Spinal cord (tissue), 9 donors: ENCODE measurements at regions not wholly inside any gene's neighbourhood (a gene's known extent, or its start where the extent isn't known, plus 50 kb on each side); places are given as distances from the start of the nearest gene placed in this dataset.

Experiments used
- DNase-seq, 6 donors: peaks; one replicate each; pipeline versions ENCODE4 v3.0.0 to v3.0.0-alpha.2; 2013 to 2015; ENCODE audit warnings: low spot score in 6 of 6, low read depth in 4 of 6
- H3K27ac ChIP-seq: one replicate; pipeline ENCODE4 v1.5.1; 2013; ENCODE audit warnings: low read depth, low read length, control low read depth
- H3K27me3 ChIP-seq: one replicate; pipeline ENCODE4 v1.6.1; 2013; ENCODE audit warnings: low read length; ENCODE audit not compliant: control insufficient read depth, insufficient read depth
- H3K36me3 ChIP-seq: one replicate; pipeline ENCODE4 v1.6.1; 2013; ENCODE audit warnings: low read length; ENCODE audit not compliant: control insufficient read depth, insufficient read depth
- H3K4me1 ChIP-seq: one replicate; pipeline ENCODE4 v1.6.1; 2013; ENCODE audit warnings: low read length; ENCODE audit not compliant: control insufficient read depth, insufficient read depth
- H3K4me3 ChIP-seq: one replicate; pipeline ENCODE4 v1.5.1; 2013; ENCODE audit warnings: low read depth, low read length, control low read depth
- H3K9me3 ChIP-seq: one replicate; pipeline ENCODE4 v1.6.1; 2013; ENCODE audit warnings: low read length; ENCODE audit not compliant: control insufficient read depth, insufficient read depth
- WGBS: methylation state at CpG from one replicate; pipeline ENCODE4 v1.1.5; 2013; ENCODE audit warnings: missing lambda C conversion rate; ENCODE audit not compliant: insufficient coverage; 5-methylcytosine and 5-hydroxymethylcytosine counted together
- donor health status: healthy.

GRCh38 chr6:50264995-50265571, 215.4 kb upstream of the DEFB112 start:
- Histone ChIP-seq H3K4me3 (no peak overlapping the region), H3K9me3 (peaks cover 2% of the 10 kb centered on the region), H3K27me3 (no peaks in the 10 kb centered on the region), H3K36me3 (no peaks in the 10 kb centered on the region), H3K4me1 (no peaks in the 10 kb centered on the region), H3K27ac (no peak overlapping the region)
- WGBS: 37% methylated on average over 2 of the region's 2 CpGs
- peak in 3 of 6 donors; percentile 2 to 56 (median 34) for DNase-seq

- H3K36me3 ChIP-seq: no peaks in the 10 kb centered on the region
- no peaks in the 10 kb centered on the region for H3K4me1 ChIP-seq
- no peak overlapping the region for H3K27ac ChIP-seq
- H3K27me3 ChIP-seq: no peaks in the 10 kb centered on the region
- H3K4me3 ChIP-seq: no peak overlapping the region
- no peaks in the 10 kb centered on the region for H3K9me3 ChIP-seq
- WGBS: no CpG with 5 or more reads among the region's 1 CpG
- no peak for DNase-seq
These were observed 220.7 kb upstream of the DEFB112 start for GRCh38 chr6:50270415-50270814.

- Histone ChIP-seq H3K9me3 (no peaks in the 10 kb centered on the region), H3K27ac (no peak overlapping the region), H3K36me3 (no peaks in the 10 kb centered on the region), H3K27me3 (no peaks in the 10 kb centered on the region), H3K4me1 (no peaks in the 10 kb centered on the region), H3K4me3 (no peak overlapping the region)
- WGBS: no CpG with 5 or more reads among the region's 2 CpGs
- DNase-seq: no peak
These were observed 221.5 kb upstream of the DEFB112 start for GRCh38 chr6:50271266-50271665.

GRCh38 chr6:50271817-50272216, 222.1 kb upstream of the DEFB112 start:
- Histone ChIP-seq H3K27ac (no peak overlapping the region), H3K4me1 (no peaks in the 10 kb centered on the region), H3K36me3 (no peaks in the 10 kb centered on the region), H3K9me3 (no peaks in the 10 kb centered on the region), H3K4me3 (no peak overlapping the region), H3K27me3 (no peaks in the 10 kb centered on the region)
- DNase-seq: no peak

GRCh38 chr6:50272611-50273010, 222.9 kb upstream of the DEFB112 start:
- H3K4me3 ChIP-seq: no peak overlapping the region
- no peaks in the 10 kb centered on the region for H3K27me3 ChIP-seq
- no peak for DNase-seq
- no peak overlapping the region for H3K27ac ChIP-seq
- no peaks in the 10 kb centered on the region for H3K36me3 ChIP-seq
- H3K9me3 ChIP-seq: no peaks in the 10 kb centered on the region
- no peaks in the 10 kb centered on the region for H3K4me1 ChIP-seq

- Histone ChIP-seq H3K27ac (no peak overlapping the region), H3K9me3 (no peaks in the 10 kb centered on the region), H3K4me3 (no peak overlapping the region), H3K36me3 (no peaks in the 10 kb centered on the region), H3K4me1 (no peaks in the 10 kb centered on the region), H3K27me3 (no peaks in the 10 kb centered on the region)
- DNase-seq: no peak
- no CpG with 5 or more reads among the region's 5 CpGs for WGBS
These were observed 227.1 kb upstream of the DEFB112 start for GRCh38 chr6:50276771-50277261.

GRCh38 chr6:50277774-50278173, 228.0 kb upstream of the DEFB112 start:
- Histone ChIP-seq H3K27me3 (no peaks in the 10 kb centered on the region), H3K4me3 (no peak overlapping the region), H3K9me3 (no peaks in the 10 kb centered on the region), H3K4me1 (no peaks in the 10 kb centered on the region), H3K36me3 (no peaks in the 10 kb centered on the region), H3K27ac (no peak overlapping the region)
- DNase-seq: no peak
- no CpG with 5 or more reads among the region's 2 CpGs for WGBS

- Histone ChIP-seq H3K27ac (no peak overlapping the region), H3K27me3 (no peaks in the 10 kb centered on the region), H3K9me3 (no peaks in the 10 kb centered on the region), H3K36me3 (no peaks in the 10 kb centered on the region), H3K4me3 (no peak overlapping the region), H3K4me1 (no peaks in the 10 kb centered on the region)
- no peak for DNase-seq
- WGBS: no CpG with 5 or more reads among the region's 2 CpGs
These were observed 228.9 kb upstream of the DEFB112 start for GRCh38 chr6:50278663-50279062.

- WGBS: no CpG with 5 or more reads among the region's 2 CpGs
- H3K4me1 ChIP-seq: no peaks in the 10 kb centered on the region
These were observed 236.0 kb upstream of the DEFB112 start for GRCh38 chr6:50285735-50286134.

GRCh38 chr6:50288241-50288640, 238.5 kb upstream of the DEFB112 start:
- WGBS: no CpG with 5 or more reads among the region's 1 CpG
- H3K27ac ChIP-seq: no peak overlapping the region
- no peaks in the 10 kb centered on the region for H3K27me3 ChIP-seq
- DNase-seq: no peak
- H3K9me3 ChIP-seq: no peaks in the 10 kb centered on the region
- no peak overlapping the region for H3K4me3 ChIP-seq
- no peaks in the 10 kb centered on the region for H3K4me1 ChIP-seq
- H3K36me3 ChIP-seq: no peaks in the 10 kb centered on the region

More at GRCh38 chr6:50285735-50286134, 236.0 kb upstream of the DEFB112 start:
- Histone ChIP-seq H3K27ac (no peak overlapping the region), H3K9me3 (no peaks in the 10 kb centered on the region), H3K36me3 (no peaks in the 10 kb centered on the region), H3K4me3 (no peak overlapping the region), H3K27me3 (no peaks in the 10 kb centered on the region)
- no peak for DNase-seq
